ENCODE measurements at regions not wholly inside any gene's neighbourhood (a gene's known extent, or its start where the extent isn't known, plus 50 kb on each side); places are given as distances from the start of the nearest gene placed in this dataset.

DNA sequence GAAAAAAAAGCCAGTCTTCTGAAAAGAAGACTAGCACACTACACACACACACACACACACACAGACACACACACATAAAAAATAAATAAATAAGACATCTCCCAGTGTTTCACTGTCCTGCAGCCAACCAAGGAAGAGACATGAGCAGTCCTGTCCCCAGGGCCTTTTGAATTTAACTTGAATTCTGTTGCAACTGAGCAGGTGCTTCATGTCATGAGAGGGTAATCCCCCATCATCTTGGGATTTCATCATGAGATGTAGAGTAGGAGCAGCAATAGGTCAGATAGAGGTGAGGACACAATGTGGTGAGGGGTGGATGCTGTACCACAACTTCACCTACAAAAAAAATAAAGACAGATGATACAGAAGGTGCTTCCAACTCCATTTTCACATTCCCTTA is 682.2 kb upstream of the TSPY4 start:
- Histone ChIP-seq H3K27ac (peak overlapping the region in 1 of 4 donors; percentile 58), H3K4me1 (no peaks in the 10 kb centered on the region), H3K4me3 (no peak overlapping the region), H3K9me3 (no peaks in the 10 kb centered on the region), H3K27me3 (no peaks in the 10 kb centered on the region), H3K36me3 (no peaks in the 10 kb centered on the region)
- TF ChIP-seq, protein P1, sequence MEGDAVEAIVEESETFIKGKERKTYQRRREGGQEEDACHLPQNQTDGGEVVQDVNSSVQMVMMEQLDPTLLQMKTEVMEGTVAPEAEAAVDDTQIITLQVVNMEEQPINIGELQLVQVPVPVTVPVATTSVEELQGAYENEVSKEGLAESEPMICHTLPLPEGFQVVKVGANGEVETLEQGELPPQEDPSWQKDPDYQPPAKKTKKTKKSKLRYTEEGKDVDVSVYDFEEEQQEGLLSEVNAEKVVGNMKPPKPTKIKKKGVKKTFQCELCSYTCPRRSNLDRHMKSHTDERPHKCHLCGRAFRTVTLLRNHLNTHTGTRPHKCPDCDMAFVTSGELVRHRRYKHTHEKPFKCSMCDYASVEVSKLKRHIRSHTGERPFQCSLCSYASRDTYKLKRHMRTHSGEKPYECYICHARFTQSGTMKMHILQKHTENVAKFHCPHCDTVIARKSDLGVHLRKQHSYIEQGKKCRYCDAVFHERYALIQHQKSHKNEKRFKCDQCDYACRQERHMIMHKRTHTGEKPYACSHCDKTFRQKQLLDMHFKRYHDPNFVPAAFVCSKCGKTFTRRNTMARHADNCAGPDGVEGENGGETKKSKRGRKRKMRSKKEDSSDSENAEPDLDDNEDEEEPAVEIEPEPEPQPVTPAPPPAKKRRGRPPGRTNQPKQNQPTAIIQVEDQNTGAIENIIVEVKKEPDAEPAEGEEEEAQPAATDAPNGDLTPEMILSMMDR (IDR thresholded peaks at IDR 0.05), result no peak
- no peak for DNase-seq (ENCODE audit: low spot score in 2 of 2)

DNA sequence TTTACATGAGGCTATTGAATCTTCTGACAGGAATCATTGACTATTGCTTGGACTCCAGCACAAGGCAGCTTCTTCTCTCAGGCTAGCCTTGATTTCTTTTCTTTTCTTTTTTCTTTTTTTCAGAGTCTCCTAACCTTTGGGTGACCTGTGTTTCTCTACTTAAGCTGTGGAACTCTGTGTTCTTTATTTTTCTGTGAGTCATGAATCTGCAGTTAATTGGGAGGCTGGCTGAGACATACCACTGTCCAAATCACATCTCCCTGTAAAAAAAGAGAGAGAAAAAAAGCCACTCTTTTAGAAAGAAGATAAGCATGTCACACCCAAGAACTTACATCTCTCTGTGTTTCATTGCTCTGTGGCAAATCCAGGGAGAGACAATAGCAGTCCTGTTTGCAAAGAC is 681.2 kb upstream of the TSPY4 start:
- no peak overlapping the region for H3K4me3 ChIP-seq
- H3K4me1 ChIP-seq, result no peaks in the 10 kb centered on the region
- TF ChIP-seq EP300 (IDR thresholded peaks at IDR 0.05) (peak in 1 of 2 donors; percentile 14), POLR2A (IDR thresholded peaks at IDR 0.05) (no peak)
- no peaks in the 10 kb centered on the region for H3K27me3 ChIP-seq
- H3K36me3 ChIP-seq, result no peaks in the 10 kb centered on the region
- H3K27ac ChIP-seq, result peak overlapping the region in 1 of 4 donors; percentile 78
- no peak for DNase-seq (ENCODE audit: low spot score in 2 of 2)
- H3K9me3 ChIP-seq, result no peaks in the 10 kb centered on the region

DNA sequence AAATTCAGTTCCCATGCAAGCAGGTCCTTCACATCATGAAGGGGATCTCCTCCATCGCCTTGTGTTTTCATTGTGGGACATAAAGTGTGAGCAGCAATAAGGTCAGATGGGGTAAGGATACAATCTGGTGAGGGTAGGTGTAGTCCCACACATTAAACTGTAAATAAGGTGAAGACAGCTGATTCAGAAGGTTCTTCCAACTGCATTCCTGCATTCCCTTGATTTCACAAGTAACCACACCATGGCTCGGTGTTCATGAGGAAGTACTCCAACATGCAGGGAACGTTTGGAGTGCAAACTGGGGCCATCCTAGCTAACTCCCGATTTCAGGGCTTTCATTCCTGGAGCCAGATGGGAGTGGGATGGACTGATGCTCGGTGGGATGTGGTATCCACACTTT is 680.7 kb upstream of the TSPY4 start:
- no peaks in the 10 kb centered on the region for H3K4me1 ChIP-seq
- H3K4me3 ChIP-seq, result no peak overlapping the region
- 56% methylated on average over 5 of the region's 5 CpGs; no CpG with 5 or more reads in 1 of the 2 donors for WGBS, 2 donors
- H3K9me3 ChIP-seq, result no peaks in the 10 kb centered on the region
- peak overlapping the region in 1 of 4 donors; percentile 78 for H3K27ac ChIP-seq
- peak in 1 of 2 donors; percentile 18 for DNase-seq (ENCODE audit: low spot score in 2 of 2)
- H3K27me3 ChIP-seq, result no peaks in the 10 kb centered on the region
- H3K36me3 ChIP-seq, result no peaks in the 10 kb centered on the region
- TF ChIP-seq, protein P1 (IDR thresholded peaks at IDR 0.05), result no peak
- TF ChIP-seq EP300 (IDR thresholded peaks at IDR 0.05) (peak in 1 of 2 donors; percentile 43), POLR2A (IDR thresholded peaks at IDR 0.05) (no peak)

DNA sequence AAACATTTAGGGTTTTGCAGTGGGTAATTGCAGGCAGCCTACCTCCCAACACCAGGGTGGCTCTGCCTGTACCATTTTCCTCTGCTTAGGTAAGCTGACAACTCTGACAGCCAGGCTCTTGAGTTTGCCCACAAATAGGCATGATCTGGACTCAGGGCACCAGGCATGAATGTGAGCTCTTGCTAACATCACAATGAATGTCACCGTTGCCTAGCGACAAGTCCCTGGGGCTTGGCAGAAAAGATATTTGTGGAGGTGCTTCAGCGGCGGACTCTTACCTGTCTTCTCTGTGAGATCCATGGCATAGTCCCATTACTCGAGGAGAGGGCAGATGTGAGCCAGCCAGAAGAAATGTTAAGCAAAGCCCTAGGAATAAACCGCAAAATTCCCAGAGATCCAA is 677.5 kb upstream of the TSPY4 start:
- Histone ChIP-seq H3K27me3 (no peaks in the 10 kb centered on the region), H3K27ac (no peak overlapping the region), H3K4me3 (no peak overlapping the region), H3K36me3 (no peaks in the 10 kb centered on the region), H3K4me1 (no peaks in the 10 kb centered on the region), H3K9me3 (no peaks in the 10 kb centered on the region)
- DNase-seq (ENCODE audit: low spot score in 2 of 2), result no peak
- TF ChIP-seq, protein P1 (IDR thresholded peaks at IDR 0.05), result no peak
- no peak for TF ChIP-seq EP300 (IDR thresholded peaks at IDR 0.05)
- TF ChIP-seq POLR2A (IDR thresholded peaks at IDR 0.05), result no peak
- WGBS, 2 donors, result 74% methylated on average over 4 of the region's 6 CpGs; no CpG with 5 or more reads in 1 of the 2 donors

DNA sequence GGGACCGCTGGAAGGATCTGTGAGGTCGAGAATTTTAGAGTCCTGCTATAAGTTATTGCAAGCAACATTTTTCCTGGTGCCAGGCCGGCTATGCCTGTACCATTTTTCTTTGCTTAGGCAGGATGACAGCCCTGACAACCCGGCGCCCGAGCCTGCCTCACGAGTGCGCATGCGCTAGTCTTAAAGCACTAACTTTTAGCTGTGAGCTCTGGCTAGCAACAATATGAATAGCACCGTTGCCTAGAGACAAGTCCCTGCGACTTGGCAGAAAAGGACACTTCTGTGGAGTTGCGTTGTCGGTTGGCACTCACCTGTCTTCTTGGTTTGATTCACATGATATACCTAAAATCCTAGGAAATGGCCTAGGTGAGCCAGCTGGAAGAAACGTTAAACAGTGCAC is 663.4 kb upstream of the TSPY4 start:
- H3K4me1 ChIP-seq, result no peaks in the 10 kb centered on the region
- H3K27ac ChIP-seq, result no peak overlapping the region
- H3K36me3 ChIP-seq, result no peaks in the 10 kb centered on the region
- no peak overlapping the region for H3K4me3 ChIP-seq
- TF ChIP-seq POLR2A (IDR thresholded peaks at IDR 0.05) (no peak), EP300 (IDR thresholded peaks at IDR 0.05) (no peak)
- TF ChIP-seq, protein P1 (IDR thresholded peaks at IDR 0.05), result no peak
- no peaks in the 10 kb centered on the region for H3K9me3 ChIP-seq
- H3K27me3 ChIP-seq, result no peaks in the 10 kb centered on the region
- 80% methylated on average over 14 of the region's 14 CpGs; no CpG with 5 or more reads in 1 of the 2 donors for WGBS, 2 donors
- DNase-seq (ENCODE audit: low spot score in 2 of 2), result no peak

DNA sequence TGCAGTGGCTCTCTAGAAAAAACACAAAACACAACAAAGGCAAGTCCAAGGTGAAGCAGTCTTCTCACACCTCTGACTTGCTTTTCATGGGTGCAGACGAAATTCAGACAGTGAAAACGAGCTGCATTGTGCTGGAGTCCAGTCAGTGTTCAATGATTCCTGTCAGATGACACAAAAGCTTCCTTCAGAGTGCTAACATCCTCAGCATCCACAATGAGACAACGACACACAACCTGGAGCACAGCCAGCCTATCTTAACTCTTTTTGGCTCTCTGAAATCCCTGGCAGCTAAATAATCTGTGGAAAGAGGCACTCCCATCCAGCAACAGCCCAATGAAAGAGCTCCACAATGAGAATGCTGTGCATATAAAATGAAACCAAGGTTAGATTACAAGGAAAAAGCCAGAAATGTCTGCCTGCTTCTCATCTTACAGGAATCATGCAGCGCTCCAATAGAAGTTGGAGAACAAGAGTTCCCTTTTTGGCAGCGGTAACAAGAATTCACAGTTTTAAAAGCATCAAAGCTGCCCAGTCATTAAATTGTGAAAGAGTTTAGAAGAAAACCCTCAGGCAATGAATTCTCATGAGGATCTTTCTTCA is 659.8 kb upstream of the TSPY4 start:
- 56% methylated on average over 3 of the region's 5 CpGs; no CpG with 5 or more reads in 1 of the 2 donors for WGBS, 2 donors
- DNase-seq (ENCODE audit: low spot score in 2 of 2), result no peak
- H3K27me3 ChIP-seq, result no peaks in the 10 kb centered on the region
- no peaks in the 10 kb centered on the region for H3K9me3 ChIP-seq
- H3K36me3 ChIP-seq, result no peaks in the 10 kb centered on the region
- H3K27ac ChIP-seq, result no peak overlapping the region
- TF ChIP-seq, protein P1 (IDR thresholded peaks at IDR 0.05), result no peak
- no peaks in the 10 kb centered on the region for H3K4me1 ChIP-seq
- no peak overlapping the region for H3K4me3 ChIP-seq

Measured in tibial nerve (tissue), 4 donors.